ENCODE measurements at regions not wholly inside any gene's neighbourhood (a gene's known extent, or its start where the extent isn't known, plus 50 kb on each side); places are given as distances from the start of the nearest gene placed in this dataset.

GRCh38 chr5:155759984-155760383, 567.0 kb upstream of the SGCD start:
- TF ChIP-seq CTCF (IDR thresholded peaks at IDR 0.05; ENCODE audit: low read depth, low read length, missing control alignments) = no peak
- Histone ChIP-seq H3K4me3 (ENCODE audit: low read depth, low read length) (no peak overlapping the region), H3K27me3 (replicated peaks) (no peaks in the 10 kb centered on the region), H3K27ac (no peak overlapping the region), H3K36me3 (replicated peaks) (no peaks in the 10 kb centered on the region)
- in situ Hi-C loops (cut with HindIII; ENCODE audit: low pct_ligation_motif_present, low sequenced_read_pairs) = no loop called here
- DNase-seq = no peak

- TF ChIP-seq CTCF (IDR thresholded peaks at IDR 0.05; ENCODE audit: low read depth, low read length, missing control alignments) = no peak
- Histone ChIP-seq H3K27ac (no peak overlapping the region), H3K36me3 (replicated peaks) (no peaks in the 10 kb centered on the region), H3K4me3 (ENCODE audit: low read depth, low read length) (no peak overlapping the region), H3K27me3 (replicated peaks) (no peaks in the 10 kb centered on the region)
- in situ Hi-C loops (cut with HindIII; ENCODE audit: low pct_ligation_motif_present, low sequenced_read_pairs) = no loop called here
- no peak for DNase-seq
Observed at GRCh38 chr5:155761502-155761901, 565.5 kb upstream of the SGCD start.

- Histone ChIP-seq H3K27me3 (replicated peaks) (no peaks in the 10 kb centered on the region), H3K4me3 (ENCODE audit: low read depth, low read length) (no peak overlapping the region), H3K27ac (no peak overlapping the region), H3K36me3 (replicated peaks) (no peaks in the 10 kb centered on the region)
- no peak for TF ChIP-seq CTCF (IDR thresholded peaks at IDR 0.05; ENCODE audit: low read depth, low read length, missing control alignments)
- in situ Hi-C loops (cut with HindIII; ENCODE audit: low pct_ligation_motif_present, low sequenced_read_pairs) = no loop called here
- DNase-seq = no peak
Observed at GRCh38 chr5:155765715-155766114, 561.2 kb upstream of the SGCD start.

- TF ChIP-seq CTCF (IDR thresholded peaks at IDR 0.05; ENCODE audit: low read depth, low read length, missing control alignments) = no peak
- no peak overlapping the region for H3K27ac ChIP-seq
- no peaks in the 10 kb centered on the region for H3K27me3 ChIP-seq (replicated peaks)
- no peak overlapping the region for H3K4me3 ChIP-seq (ENCODE audit: low read depth, low read length)
- H3K36me3 ChIP-seq (replicated peaks) = no peaks in the 10 kb centered on the region
- DNase-seq = no peak
- in situ Hi-C loops (cut with HindIII; ENCODE audit: low pct_ligation_motif_present, low sequenced_read_pairs) = no loop called here
Observed at GRCh38 chr5:155767470-155767869, 559.5 kb upstream of the SGCD start.

- DNase-seq = no peak
- Histone ChIP-seq H3K27me3 (replicated peaks) (no peaks in the 10 kb centered on the region), H3K4me3 (ENCODE audit: low read depth, low read length) (no peak overlapping the region), H3K27ac (no peak overlapping the region), H3K36me3 (replicated peaks) (no peaks in the 10 kb centered on the region)
- in situ Hi-C loops (cut with HindIII; ENCODE audit: low pct_ligation_motif_present, low sequenced_read_pairs) = no loop called here
- TF ChIP-seq CTCF (IDR thresholded peaks at IDR 0.05; ENCODE audit: low read depth, low read length, missing control alignments) = no peak
Observed at GRCh38 chr5:155768332-155768731, 558.6 kb upstream of the SGCD start.

GRCh38 chr5:155772009-155772662, 554.8 kb upstream of the SGCD start:
- no peak for TF ChIP-seq CTCF (IDR thresholded peaks at IDR 0.05; ENCODE audit: low read depth, low read length, missing control alignments)
- no peaks in the 10 kb centered on the region for H3K27me3 ChIP-seq (replicated peaks)
- no peak for DNase-seq
- H3K27ac ChIP-seq = no peak overlapping the region
- H3K4me3 ChIP-seq (ENCODE audit: low read depth, low read length) = no peak overlapping the region
- in situ Hi-C loops (cut with HindIII; ENCODE audit: low pct_ligation_motif_present, low sequenced_read_pairs) = no loop called here
- H3K36me3 ChIP-seq (replicated peaks) = no peaks in the 10 kb centered on the region
